ENCODE measurements at regions not wholly inside any gene's neighbourhood (a gene's known extent, or its start where the extent isn't known, plus 50 kb on each side); places are given as distances from the start of the nearest gene placed in this dataset.

DNA sequence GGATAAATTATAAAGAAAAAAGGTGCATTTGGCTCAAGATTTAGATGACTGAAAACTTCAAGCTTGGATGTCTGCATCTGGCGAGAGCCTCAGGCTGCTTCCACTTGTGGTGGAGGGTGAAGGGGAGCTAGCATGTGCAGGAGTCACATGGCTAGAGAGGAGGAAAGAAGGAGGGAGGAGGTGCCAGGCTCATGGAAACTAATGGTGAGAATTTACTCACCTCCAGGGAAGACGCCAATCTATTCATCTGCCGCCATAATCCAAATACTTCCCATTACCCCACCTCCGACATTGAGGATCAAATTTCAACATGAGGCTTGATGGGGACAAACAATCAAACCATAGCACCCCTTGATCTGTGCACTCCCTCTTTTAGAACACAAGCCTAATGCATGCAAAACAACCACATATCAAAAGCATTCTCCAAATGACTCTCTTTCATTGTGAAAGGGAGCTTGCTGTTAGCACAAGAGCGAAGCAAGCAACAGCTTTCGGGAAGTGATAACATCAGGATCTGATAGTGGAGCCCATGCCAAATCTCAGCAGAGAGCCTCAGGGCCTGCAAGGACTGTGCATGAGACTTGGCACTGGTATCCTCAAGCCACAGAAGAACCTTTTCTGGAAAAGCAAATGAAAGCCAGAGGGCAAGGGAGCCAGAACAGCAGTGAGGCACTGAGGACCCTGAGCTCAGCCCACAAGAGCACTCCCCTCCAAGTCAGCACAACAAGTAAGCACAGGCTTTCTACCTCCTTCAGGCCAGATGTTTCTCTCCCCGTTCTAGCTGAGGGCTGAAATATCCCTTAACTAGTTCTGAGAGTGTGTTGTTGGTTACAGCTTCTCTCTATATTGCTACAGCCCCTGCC, 50.2 kb upstream of the THBS1 start (continued):
- TF ChIP-seq, protein P1, sequence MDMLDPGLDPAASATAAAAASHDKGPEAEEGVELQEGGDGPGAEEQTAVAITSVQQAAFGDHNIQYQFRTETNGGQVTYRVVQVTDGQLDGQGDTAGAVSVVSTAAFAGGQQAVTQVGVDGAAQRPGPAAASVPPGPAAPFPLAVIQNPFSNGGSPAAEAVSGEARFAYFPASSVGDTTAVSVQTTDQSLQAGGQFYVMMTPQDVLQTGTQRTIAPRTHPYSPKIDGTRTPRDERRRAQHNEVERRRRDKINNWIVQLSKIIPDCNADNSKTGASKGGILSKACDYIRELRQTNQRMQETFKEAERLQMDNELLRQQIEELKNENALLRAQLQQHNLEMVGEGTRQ (IDR thresholded peaks at IDR 0.05; ENCODE audit: low read length), result no peak
- TF ChIP-seq NANOG (IDR thresholded peaks at IDR 0.05; ENCODE audit: insufficient read depth, low read depth, low read length, poor library complexity, severe bottlenecking) (peak; percentile 48), TAF1 (IDR thresholded peaks at IDR 0.05; ENCODE audit: low read depth, low read length) (0 out of 2 replicates have a peak, but pooled peaks have one; percentile 13), POLR2A (IDR thresholded peaks at IDR 0.05; ENCODE audit: control extremely low read depth in 1 of 2, low read depth in 2 of 2, low read length in 2 of 2) (0 out of 3 replicates have a peak, but pooled peaks of 1 of the 2 experiments have one; percentile 23)
